GM12878 (cell line): ENCODE measurements at regions not wholly inside any gene's neighbourhood (a gene's known extent, or its start where the extent isn't known, plus 50 kb on each side); places are given as distances from the start of the nearest gene placed in this dataset.

ENCODE experiments used
- ATAC-seq: fragments of 200-7000 bp; cut with Tn5 transposase; 3 replicates; pipeline ENCODE4 v1.9.1; 2020; ENCODE audit warnings: mild to moderate bottlenecking, moderate library complexity
- BruUV-seq: library from RNA; stranded (reverse); fragments of 400-500 nt; replicated peaks from 2 replicates; lab custom pipeline; 2021; lab: Mats Ljungman, UMichigan
- CTCF ChIA-PET: fragments of 300-600 bp; sonication (Branson Sonifier 250); formaldehyde crosslinking; extraction: SDS; loops from one replicate; lab custom pipeline; 2021; ENCODE audit warnings: inconsistent platforms; lab: Yijun Ruan, JAX
- POLR2A ChIA-PET: fragments of 350-600 bp; formaldehyde crosslinking; extraction: SDS; loops from one replicate; lab custom pipeline; 2021; ENCODE audit warnings: inconsistent platforms; lab: Charles Lee
- RAD21 ChIA-PET: fragments of 300-600 bp; sonication (Branson Sonifier 250); formaldehyde crosslinking; loops from one replicate; lab custom pipeline; 2023; ENCODE audit warnings: antibody characterized with exemption; ENCODE audit not compliant: unreplicated experiment; lab: Charles Lee
- SMC1A ChIA-PET: fragments of 300-600 bp; sonication (Branson Sonifier 250); formaldehyde crosslinking; loops from one replicate; lab custom pipeline; 2023; ENCODE audit not compliant: unreplicated experiment, uncharacterized antibody; lab: Charles Lee
- DNase-seq: peaks from one replicate; pipeline ENCODE4 v3.0.0-alpha.2; 2011; ENCODE audit warnings: low read depth, low spot score
- FAIRE-seq: peaks from 3 replicates; lab custom pipeline; 2011; peaks lifted over from hg19 to GRCh38; lab: Jason Lieb, UNC
- H2AFZ ChIP-seq: 2 replicates; pipeline ENCODE4 v1.6.0; 2011; ENCODE audit warnings: low read depth, low read length, control low read depth; ENCODE audit not compliant: control insufficient read depth
- H3K27ac ChIP-seq: 2 replicates; pipeline ENCODE4 v1.5.1; 2011; ENCODE audit warnings: control low read depth; ENCODE audit not compliant: control insufficient read depth, insufficient read depth
- H3K27me3 ChIP-seq, 2 experiments: replicated peaks in 1 of 2; 2 replicates each; pipeline versions ENCODE4 v1.6.0 to v1.6.1; 2011; ENCODE audit warnings: low read length in 1 of 2; ENCODE audit not compliant: control insufficient read depth in 2 of 2, insufficient read depth in 2 of 2
- H3K36me3 ChIP-seq, 2 experiments: 2 replicates each; pipeline ENCODE4 v1.5.1; 2011; ENCODE audit warnings: low read length in 1 of 2; ENCODE audit not compliant: control insufficient read depth in 2 of 2, insufficient read depth in 2 of 2
- H3K4me1 ChIP-seq: 2 replicates; pipeline ENCODE4 v1.6.1; 2011; ENCODE audit warnings: mild to moderate bottlenecking, low read length, moderate library complexity, mixed read lengths; ENCODE audit not compliant: control insufficient read depth, insufficient read depth
- H3K4me2 ChIP-seq: 2 replicates; pipeline ENCODE4 v1.6.0; 2011; ENCODE audit warnings: control low read depth; ENCODE audit not compliant: control insufficient read depth, insufficient read depth
- H3K4me3 ChIP-seq: fragments of 200-600 bp; sonication (generic); 2 replicates; pipeline ENCODE4 v1.5.1; 2016
- H3K79me2 ChIP-seq: 2 replicates; pipeline ENCODE4 v1.6.0; 2011; ENCODE audit warnings: low read length; ENCODE audit not compliant: control insufficient read depth, insufficient read depth
- H3K9ac ChIP-seq: 2 replicates; pipeline ENCODE4 v1.8.0; 2011; ENCODE audit warnings: low read length, control low read depth, mixed read lengths; ENCODE audit not compliant: control insufficient read depth, insufficient read depth
- H3K9me3 ChIP-seq: replicated peaks from 3 replicates; pipeline ENCODE4 v1.5.1; 2011; ENCODE audit warnings: mild to moderate bottlenecking, low read length; ENCODE audit not compliant: control insufficient read depth, insufficient read depth
- H4K20me1 ChIP-seq: 2 replicates; pipeline ENCODE4 v1.6.0; 2011; ENCODE audit not compliant: control insufficient read depth, insufficient read depth
- BCL11A ChIP-seq: IDR thresholded peaks from 2 replicates; pipeline ENCODE4 v1.6.1; 2011; ENCODE audit warnings: low read depth, low read length
- LARP7 ChIP-seq: fragments of 450-650 bp; IDR thresholded peaks from 2 replicates; pipeline ENCODE4 v1.6.1; 2017; ENCODE audit warnings: mild to moderate bottlenecking
- MEF2A ChIP-seq: IDR thresholded peaks from 2 replicates; pipeline ENCODE4 v1.6.1; 2011; ENCODE audit warnings: low read depth, mild to moderate bottlenecking, low read length, moderate library complexity; ENCODE audit not compliant: insufficient read depth
- MEF2B ChIP-seq: fragments of 450-650 bp; IDR thresholded peaks from 2 replicates; pipeline ENCODE4 v1.6.1; 2018; ENCODE audit warnings: mild to moderate bottlenecking, moderate library complexity; ENCODE audit not compliant: partially characterized antibody, poor library complexity, severe bottlenecking
- NRF1 ChIP-seq: conservative IDR thresholded peaks from 2 replicates; pipeline ENCODE4 v1.6.1; 2011; ENCODE audit warnings: mild to moderate bottlenecking, low read depth, low read length, improper control_type of control experiment
- RFX5 ChIP-seq: IDR thresholded peaks from 2 replicates; pipeline ENCODE4 v1.6.1; 2011; ENCODE audit warnings: low read depth, low read length, improper control_type of control experiment
- SREBF2 ChIP-seq: IDR thresholded peaks from 2 replicates; pipeline ENCODE4 v1.6.1; 2012; ENCODE audit warnings: mild to moderate bottlenecking, low read length
- ZNF24 ChIP-seq: fragments of 450-650 bp; IDR thresholded peaks from 2 replicates; pipeline ENCODE4 v1.6.1; 2017; ENCODE audit warnings: antibody characterized with exemption, mild to moderate bottlenecking
- ZSCAN29 ChIP-seq: fragments of 450-650 bp; IDR thresholded peaks from 2 replicates; pipeline ENCODE4 v1.6.1; 2017; ENCODE audit warnings: mild to moderate bottlenecking, moderate library complexity
- WGBS: methylation state at CpG from one replicate; pipeline ENCODE4 v1.1.6; 2016; ENCODE audit warnings: low lambda C conversion rate; ENCODE audit not compliant: insufficient replicate concordance, insufficient coverage; ENCODE audit errors: missing lambda C conversion rate; 5-methylcytosine and 5-hydroxymethylcytosine counted together
- in situ Hi-C: fragments of 300-500 bp; cut with MboI; formaldehyde crosslinking; loops from 9 replicates; pipeline ENCODE4 v1.14.3; 2018; ENCODE audit warnings: mixed read lengths
- intact Hi-C: fragments of 100-400 bp; cut with micrococcal nuclease; formaldehyde crosslinking; loops from one replicate; pipeline ENCODE4 v1.14.2; 2022; ENCODE audit not compliant: unreplicated experiment
- TF ChIP-seq, protein P1 (sequence below): fragments of 450-650 bp; IDR thresholded peaks from 2 replicates; pipeline ENCODE4 v1.6.1; 2018; ENCODE audit warnings: mild to moderate bottlenecking, low read depth, moderate library complexity; ENCODE audit not compliant: partially characterized antibody
- TF ChIP-seq, protein P2 (sequence below): fragments of 150-350 bp; IDR thresholded peaks from 2 replicates; pipeline ENCODE4 v1.6.1; 2014; ENCODE audit warnings: mild to moderate bottlenecking, low read depth, low read length
- TF ChIP-seq, protein P3 (sequence below): fragments of 450-650 bp; IDR thresholded peaks from 2 replicates; pipeline ENCODE4 v1.6.1; 2016; ENCODE audit warnings: mild to moderate bottlenecking
- TF ChIP-seq, protein P4 (sequence below): fragments of 450-650 bp; IDR thresholded peaks from 2 replicates; pipeline ENCODE4 v1.6.1; 2017; ENCODE audit warnings: low read depth, mild to moderate bottlenecking, moderate library complexity
- TF ChIP-seq, protein P5 (sequence below): fragments of 450-650 bp; conservative IDR thresholded peaks from 2 replicates; pipeline ENCODE4 v1.6.1; 2017; ENCODE audit warnings: mild to moderate bottlenecking, moderate library complexity

DNA sequence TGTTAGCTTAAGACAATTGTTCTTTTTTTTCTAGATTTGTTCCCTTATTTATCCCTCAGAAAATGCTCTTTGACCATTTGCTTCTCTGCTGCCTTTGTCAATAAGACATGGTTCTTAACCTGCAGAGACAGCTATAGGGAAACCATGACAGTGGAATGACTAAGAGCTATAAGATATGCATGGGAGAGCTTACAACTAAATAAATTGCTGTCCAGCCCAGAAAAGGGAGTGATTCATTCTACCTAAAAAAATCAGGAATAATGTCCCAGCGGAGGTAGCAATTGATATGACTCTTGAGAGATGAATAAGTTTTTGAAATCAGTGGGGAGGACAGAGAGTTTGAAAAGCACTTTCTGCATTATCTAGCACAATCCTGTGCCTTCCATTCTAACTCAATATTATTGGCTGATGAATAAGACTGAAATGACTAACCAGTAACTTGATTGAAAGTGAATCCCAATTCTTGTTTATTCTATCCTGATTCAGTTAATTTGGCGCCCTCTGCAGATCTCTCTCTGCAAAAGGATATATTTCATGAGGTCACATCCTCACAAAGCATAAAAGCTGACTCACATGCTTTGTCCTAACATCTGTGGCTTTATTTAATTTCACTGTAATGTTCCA is 680.5 kb upstream of the API5 start:
- FAIRE-seq = no peak
- TF ChIP-seq, protein P1, sequence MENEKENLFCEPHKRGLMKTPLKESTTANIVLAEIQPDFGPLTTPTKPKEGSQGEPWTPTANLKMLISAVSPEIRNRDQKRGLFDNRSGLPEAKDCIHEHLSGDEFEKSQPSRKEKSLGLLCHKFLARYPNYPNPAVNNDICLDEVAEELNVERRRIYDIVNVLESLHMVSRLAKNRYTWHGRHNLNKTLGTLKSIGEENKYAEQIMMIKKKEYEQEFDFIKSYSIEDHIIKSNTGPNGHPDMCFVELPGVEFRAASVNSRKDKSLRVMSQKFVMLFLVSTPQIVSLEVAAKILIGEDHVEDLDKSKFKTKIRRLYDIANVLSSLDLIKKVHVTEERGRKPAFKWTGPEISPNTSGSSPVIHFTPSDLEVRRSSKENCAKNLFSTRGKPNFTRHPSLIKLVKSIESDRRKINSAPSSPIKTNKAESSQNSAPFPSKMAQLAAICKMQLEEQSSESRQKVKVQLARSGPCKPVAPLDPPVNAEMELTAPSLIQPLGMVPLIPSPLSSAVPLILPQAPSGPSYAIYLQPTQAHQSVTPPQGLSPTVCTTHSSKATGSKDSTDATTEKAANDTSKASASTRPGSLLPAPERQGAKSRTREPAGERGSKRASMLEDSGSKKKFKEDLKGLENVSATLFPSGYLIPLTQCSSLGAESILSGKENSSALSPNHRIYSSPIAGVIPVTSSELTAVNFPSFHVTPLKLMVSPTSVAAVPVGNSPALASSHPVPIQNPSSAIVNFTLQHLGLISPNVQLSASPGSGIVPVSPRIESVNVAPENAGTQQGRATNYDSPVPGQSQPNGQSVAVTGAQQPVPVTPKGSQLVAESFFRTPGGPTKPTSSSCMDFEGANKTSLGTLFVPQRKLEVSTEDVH = no peak
- TF ChIP-seq, protein P2, sequence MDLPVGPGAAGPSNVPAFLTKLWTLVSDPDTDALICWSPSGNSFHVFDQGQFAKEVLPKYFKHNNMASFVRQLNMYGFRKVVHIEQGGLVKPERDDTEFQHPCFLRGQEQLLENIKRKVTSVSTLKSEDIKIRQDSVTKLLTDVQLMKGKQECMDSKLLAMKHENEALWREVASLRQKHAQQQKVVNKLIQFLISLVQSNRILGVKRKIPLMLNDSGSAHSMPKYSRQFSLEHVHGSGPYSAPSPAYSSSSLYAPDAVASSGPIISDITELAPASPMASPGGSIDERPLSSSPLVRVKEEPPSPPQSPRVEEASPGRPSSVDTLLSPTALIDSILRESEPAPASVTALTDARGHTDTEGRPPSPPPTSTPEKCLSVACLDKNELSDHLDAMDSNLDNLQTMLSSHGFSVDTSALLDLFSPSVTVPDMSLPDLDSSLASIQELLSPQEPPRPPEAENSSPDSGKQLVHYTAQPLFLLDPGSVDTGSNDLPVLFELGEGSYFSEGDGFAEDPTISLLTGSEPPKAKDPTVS = no peak
- TF ChIP-seq ZSCAN29 (no peak), SREBF2 (no peak), LARP7 (no peak), RFX5 (no peak), NRF1 (no peak), MEF2A (no peak), BCL11A (no peak), MEF2B (no peak), ZNF24 (no peak)
- TF ChIP-seq, protein P3, sequence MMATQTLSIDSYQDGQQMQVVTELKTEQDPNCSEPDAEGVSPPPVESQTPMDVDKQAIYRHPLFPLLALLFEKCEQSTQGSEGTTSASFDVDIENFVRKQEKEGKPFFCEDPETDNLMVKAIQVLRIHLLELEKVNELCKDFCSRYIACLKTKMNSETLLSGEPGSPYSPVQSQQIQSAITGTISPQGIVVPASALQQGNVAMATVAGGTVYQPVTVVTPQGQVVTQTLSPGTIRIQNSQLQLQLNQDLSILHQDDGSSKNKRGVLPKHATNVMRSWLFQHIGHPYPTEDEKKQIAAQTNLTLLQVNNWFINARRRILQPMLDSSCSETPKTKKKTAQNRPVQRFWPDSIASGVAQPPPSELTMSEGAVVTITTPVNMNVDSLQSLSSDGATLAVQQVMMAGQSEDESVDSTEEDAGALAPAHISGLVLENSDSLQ = no peak
- TF ChIP-seq, protein P4, sequence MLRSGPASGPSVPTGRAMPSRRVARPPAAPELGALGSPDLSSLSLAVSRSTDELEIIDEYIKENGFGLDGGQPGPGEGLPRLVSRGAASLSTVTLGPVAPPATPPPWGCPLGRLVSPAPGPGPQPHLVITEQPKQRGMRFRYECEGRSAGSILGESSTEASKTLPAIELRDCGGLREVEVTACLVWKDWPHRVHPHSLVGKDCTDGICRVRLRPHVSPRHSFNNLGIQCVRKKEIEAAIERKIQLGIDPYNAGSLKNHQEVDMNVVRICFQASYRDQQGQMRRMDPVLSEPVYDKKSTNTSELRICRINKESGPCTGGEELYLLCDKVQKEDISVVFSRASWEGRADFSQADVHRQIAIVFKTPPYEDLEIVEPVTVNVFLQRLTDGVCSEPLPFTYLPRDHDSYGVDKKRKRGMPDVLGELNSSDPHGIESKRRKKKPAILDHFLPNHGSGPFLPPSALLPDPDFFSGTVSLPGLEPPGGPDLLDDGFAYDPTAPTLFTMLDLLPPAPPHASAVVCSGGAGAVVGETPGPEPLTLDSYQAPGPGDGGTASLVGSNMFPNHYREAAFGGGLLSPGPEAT = no peak
- TF ChIP-seq, protein P5, sequence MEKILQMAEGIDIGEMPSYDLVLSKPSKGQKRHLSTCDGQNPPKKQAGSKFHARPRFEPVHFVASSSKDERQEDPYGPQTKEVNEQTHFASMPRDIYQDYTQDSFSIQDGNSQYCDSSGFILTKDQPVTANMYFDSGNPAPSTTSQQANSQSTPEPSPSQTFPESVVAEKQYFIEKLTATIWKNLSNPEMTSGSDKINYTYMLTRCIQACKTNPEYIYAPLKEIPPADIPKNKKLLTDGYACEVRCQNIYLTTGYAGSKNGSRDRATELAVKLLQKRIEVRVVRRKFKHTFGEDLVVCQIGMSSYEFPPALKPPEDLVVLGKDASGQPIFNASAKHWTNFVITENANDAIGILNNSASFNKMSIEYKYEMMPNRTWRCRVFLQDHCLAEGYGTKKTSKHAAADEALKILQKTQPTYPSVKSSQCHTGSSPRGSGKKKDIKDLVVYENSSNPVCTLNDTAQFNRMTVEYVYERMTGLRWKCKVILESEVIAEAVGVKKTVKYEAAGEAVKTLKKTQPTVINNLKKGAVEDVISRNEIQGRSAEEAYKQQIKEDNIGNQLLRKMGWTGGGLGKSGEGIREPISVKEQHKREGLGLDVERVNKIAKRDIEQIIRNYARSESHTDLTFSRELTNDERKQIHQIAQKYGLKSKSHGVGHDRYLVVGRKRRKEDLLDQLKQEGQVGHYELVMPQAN = no peak

More for the DNA sequence above, 680.5 kb upstream of the API5 start:
- no peak overlapping the region for H3K4me2 ChIP-seq
- no peak for ATAC-seq
- CTCF ChIA-PET = interaction anchor here (1.1 to 1.4 kb wide), 3 partner anchors 9 to 20 kb away, joined by 3 to 4 read pairs (median 3); no protein-coding TSS in a partner anchor
- no peak overlapping the region for H3K27ac ChIP-seq
- H4K20me1 ChIP-seq = no peaks in the 10 kb centered on the region
- in situ Hi-C loops (no loop called here), intact Hi-C loops (no loop called here)
- SMC1A ChIA-PET = no interaction called here
- WGBS = 3% methylated on average over 2 of the region's 2 CpGs
- H3K79me2 ChIP-seq = no peaks in the 10 kb centered on the region
- H3K9me3 ChIP-seq = no peaks in the 10 kb centered on the region
- H3K36me3 ChIP-seq = no peaks in the 10 kb centered on the region
- H2AFZ ChIP-seq = no peak overlapping the region
- H3K9ac ChIP-seq = no peak overlapping the region
- H3K4me1 ChIP-seq = no peaks in the 10 kb centered on the region
- no peak overlapping the region for H3K4me3 ChIP-seq
- POLR2A ChIA-PET = no interaction called here
- no TSS peak for BruUV-seq
- no peaks in the 10 kb centered on the region for H3K27me3 ChIP-seq
- RAD21 ChIA-PET = no interaction called here
- no peak for DNase-seq
